ENCODE measurements at regions not wholly inside any gene's neighbourhood (a gene's known extent, or its start where the extent isn't known, plus 50 kb on each side); places are given as distances from the start of the nearest gene placed in this dataset.

DNA sequence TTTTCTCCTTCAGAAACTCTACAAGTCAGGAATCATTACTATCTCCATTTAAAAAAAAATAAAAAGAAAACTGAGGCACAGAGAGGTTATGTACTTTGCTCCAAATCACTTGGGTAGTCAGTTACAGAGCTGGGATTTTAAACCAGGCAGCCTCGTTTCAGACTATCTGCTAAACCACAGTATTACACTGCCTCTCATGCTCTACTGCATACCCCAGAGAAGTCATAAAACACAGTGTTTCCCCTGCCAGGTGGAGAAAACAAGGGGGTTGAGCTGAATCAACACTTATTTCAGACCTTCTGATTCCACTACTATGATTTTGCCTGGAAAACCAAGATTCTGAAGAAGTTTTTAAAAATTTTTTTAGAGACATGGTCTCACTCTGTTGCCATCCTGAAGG is 132.9 kb upstream of the POU2AF2 start:
- no peak for TF ChIP-seq POLR2A (IDR thresholded peaks at IDR 0.05)
- TF ChIP-seq, protein P1, sequence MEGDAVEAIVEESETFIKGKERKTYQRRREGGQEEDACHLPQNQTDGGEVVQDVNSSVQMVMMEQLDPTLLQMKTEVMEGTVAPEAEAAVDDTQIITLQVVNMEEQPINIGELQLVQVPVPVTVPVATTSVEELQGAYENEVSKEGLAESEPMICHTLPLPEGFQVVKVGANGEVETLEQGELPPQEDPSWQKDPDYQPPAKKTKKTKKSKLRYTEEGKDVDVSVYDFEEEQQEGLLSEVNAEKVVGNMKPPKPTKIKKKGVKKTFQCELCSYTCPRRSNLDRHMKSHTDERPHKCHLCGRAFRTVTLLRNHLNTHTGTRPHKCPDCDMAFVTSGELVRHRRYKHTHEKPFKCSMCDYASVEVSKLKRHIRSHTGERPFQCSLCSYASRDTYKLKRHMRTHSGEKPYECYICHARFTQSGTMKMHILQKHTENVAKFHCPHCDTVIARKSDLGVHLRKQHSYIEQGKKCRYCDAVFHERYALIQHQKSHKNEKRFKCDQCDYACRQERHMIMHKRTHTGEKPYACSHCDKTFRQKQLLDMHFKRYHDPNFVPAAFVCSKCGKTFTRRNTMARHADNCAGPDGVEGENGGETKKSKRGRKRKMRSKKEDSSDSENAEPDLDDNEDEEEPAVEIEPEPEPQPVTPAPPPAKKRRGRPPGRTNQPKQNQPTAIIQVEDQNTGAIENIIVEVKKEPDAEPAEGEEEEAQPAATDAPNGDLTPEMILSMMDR (IDR thresholded peaks at IDR 0.05) = no peak
